Hepatic stellate cell (primary cell): ENCODE measurements at regions not wholly inside any gene's neighbourhood (a gene's known extent, or its start where the extent isn't known, plus 50 kb on each side); places are given as distances from the start of the nearest gene placed in this dataset.

ENCODE experiments used
- DNase-seq: peaks from one replicate; pipeline ENCODE4 v3.0.0; 2011; ENCODE audit warnings: low spot score

DNA sequence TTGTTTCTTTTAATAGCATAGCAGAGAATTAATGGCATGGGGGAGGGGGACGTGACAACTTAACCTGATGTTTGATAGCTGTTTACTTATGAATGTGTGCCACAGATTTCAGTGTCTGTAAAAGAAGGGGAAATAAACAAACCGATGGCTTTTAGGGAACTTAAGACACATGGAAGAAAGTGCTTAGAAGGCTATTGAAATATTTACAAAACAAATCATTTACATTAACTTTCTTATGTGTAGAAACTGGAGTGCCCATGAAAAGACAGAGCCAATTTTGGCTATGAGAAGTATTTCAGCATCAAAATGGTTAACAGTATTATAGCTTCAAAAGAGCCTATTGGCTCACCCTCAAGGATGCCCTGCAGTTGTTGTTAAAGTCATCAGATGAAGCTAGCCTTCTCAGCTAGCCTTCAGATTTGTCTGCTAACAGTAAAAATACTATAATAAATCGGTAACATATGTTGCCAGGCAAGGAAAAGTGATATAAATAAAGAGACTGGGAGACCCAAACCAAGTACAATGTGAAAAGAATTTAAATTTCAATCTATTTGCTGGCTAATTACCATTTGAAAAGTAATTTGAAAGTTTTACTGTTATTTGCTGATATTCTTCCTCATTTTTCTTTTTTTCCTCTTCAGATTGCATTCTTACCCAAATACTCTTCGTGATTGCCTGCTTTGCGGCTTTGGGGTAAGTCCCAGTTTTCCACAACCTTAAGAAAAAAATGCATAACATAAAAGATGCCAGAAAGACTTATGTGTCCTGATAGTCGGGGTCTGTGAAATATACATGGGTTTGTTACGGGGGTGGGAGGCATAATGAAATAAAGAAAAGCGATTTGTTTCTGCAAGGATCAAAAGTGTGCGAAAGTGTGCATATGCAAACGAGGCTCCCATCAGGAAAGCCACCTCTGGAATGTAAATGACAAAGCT lies 256.4 kb downstream of the MEIS1 start:
- no peak for DNase-seq

- no peak for DNase-seq
Measured at GRCh38 chr2:66692521-66693054, 257.7 kb downstream of the MEIS1 start.

GRCh38 chr2:66693076-66693965 lies 258.4 kb downstream of the MEIS1 start:
- no peak for DNase-seq

- no peak for DNase-seq
Measured at GRCh38 chr2:66694087-66694860, 259.3 kb downstream of the MEIS1 start.

DNA sequence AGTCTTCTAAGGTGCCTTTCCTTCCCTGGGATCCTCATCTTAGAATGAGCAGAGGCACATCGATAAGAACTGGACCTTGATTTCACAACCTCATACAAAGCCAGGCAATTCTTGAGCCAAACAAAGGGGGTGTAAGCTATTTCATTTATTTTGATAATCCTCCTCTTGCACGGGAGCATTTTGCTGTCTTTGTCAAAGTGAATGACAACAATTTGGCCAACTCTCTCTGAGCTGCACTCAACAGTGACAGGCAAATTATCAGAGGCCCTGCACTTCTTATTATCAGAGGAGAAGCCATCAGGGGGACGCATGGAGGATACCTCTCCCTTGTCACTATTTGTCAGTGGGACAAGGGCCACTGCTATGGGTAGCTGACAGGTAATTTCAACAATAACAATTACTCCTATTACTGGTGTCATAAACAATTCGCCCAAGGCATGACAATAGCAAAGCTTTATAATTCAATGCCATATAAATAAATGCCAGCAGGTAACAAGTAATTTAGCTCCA lies 260.4 kb downstream of the MEIS1 start:
- no peak for DNase-seq

- DNase-seq, result no peak
Measured at GRCh38 chr2:66696374-66696773, 261.4 kb downstream of the MEIS1 start.

DNA sequence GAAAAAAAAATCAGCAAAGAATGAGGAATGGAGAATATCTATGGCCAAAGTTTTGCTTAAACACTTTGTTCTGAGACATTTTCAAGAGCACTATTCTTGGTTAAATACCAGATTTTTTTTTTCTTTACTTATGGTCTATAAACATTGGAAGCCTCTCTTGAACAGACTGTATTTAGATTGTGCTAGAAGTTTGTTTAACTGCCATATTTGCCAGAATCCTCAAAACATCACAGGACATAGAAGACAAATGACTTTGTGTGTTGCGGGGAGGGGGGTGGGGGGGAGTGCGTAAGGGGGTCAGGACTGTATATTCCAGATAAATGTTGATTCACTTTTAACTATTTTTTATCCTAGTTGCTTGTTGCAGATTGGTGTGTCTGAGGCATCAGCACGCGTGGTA lies 262.0 kb downstream of the MEIS1 start:
- no peak for DNase-seq

- no peak for DNase-seq
Measured at GRCh38 chr2:66697366-66697765, 262.4 kb downstream of the MEIS1 start.

- DNase-seq, result no peak
Measured at GRCh38 chr2:66698091-66698490, 263.2 kb downstream of the MEIS1 start.

- no peak for DNase-seq
Measured at GRCh38 chr2:66698576-66699239, 263.8 kb downstream of the MEIS1 start.

DNA sequence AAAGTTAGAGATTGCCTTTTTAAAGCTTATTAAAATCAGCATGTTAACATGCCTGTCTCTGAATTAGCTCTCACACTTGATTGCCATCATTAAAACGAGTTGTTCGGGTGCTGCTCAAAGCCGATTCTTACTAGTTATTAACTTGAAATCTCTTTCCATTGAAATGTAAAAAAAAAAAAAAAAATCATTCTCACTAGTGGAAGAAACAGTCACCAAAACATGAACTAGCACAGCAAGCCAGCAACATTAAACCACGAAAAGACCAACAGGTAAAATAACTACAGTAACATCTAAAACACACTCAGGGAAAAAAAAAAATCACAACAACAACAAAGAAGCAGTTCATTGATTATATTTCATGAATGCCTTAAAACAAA lies 264.5 kb downstream of the MEIS1 start:
- DNase-seq, result no peak

- no peak for DNase-seq
Measured at GRCh38 chr2:66699793-66700676, 265.1 kb downstream of the MEIS1 start.

DNA sequence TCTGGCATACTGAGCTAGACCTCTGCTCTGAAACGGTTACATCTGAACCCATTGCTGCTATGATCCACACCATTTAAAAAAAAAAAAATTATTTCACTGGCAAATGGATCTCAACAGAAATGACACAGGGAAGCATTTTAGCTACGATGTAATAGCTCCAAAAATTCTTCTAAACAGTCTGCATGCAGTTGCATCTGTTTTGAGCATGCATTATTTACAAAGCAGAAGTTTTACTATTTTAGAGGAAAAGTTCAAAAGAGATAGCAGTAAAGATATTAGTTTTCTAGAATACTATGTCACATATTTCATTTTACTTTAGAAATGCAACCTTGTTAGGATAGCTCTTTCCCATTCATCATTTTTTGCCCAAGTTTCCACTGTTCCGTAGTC lies 265.7 kb downstream of the MEIS1 start:
- DNase-seq, result no peak

DNA sequence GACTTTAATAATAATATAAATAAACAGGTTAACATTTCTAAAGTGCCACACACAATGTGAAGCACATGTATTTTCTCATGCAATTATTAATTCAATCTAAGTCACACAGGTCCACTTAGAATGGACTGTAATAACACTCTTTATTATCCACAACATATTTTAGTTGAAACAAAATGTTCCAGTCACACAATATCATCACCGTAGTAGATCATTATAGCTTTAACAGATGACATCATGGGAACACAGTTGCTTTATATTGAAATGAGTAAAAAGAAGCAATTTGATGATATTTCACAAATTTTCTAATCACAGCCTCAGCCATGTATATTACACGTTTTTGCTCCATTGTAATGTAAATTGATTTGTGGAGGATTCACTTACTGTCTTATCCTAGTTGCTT lies 266.3 kb downstream of the MEIS1 start:
- DNase-seq, result no peak

DNA sequence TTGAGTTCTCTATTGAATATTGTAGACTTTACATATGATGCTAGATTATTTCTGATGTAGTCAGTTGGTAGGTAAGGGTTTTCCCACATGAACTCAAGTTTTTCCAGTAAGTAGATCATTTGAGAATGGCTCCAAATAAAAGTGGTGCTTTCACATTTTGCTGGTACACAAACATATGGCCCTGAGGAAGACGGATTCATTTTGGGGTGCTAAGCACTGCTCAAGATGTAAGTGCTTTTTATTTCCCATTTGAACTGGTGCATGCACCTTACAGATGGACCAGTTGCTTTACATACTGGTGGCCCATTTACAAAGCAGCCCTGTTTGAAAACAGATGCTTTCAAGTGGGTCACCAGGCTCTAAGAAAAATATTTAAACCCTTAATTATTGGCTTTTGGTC lies 266.7 kb downstream of the MEIS1 start:
- DNase-seq, result no peak

DNA sequence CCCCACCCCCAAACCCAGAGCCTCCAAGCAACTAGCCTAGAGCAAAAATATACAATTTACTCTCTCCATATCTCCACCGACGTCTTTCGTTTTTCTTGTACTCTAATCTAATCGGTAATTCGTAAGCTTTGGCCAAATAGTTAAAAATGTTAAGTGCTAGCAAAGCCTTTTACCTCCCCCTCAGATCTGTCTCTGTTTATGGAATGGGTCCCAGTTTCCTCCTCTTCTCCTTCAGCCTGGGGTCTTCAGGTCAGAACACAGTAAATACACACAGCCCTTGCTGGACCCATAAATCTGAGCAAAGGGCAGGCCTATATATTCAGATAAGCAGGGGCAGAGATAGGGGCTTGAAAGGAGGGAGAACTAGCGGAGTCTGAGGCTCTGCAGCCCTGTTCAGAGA lies 267.4 kb downstream of the MEIS1 start:
- no peak for DNase-seq

DNA sequence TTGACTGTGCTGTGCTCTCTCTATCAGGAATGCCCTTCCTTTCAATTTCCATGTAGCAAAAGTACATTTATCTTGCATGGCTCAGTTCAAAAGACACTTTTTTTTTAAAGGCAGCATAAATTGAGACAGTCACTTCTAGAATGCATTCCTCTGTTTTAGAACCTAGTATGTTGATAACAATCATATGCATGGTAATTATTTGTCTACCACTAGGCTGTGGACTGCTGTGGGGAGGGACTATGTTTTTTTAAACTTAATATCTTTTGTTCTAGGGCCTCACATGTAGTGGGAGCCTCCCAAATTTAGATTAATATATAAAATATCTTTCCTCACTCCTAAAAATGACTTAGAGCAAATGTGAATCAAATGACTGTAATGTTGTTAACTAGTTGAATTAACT lies 269.9 kb downstream of the MEIS1 start:
- DNase-seq, result no peak

GRCh38 chr2:66714610-66715009 lies 279.7 kb downstream of the MEIS1 start:
- peak; percentile 8 for DNase-seq

DNA sequence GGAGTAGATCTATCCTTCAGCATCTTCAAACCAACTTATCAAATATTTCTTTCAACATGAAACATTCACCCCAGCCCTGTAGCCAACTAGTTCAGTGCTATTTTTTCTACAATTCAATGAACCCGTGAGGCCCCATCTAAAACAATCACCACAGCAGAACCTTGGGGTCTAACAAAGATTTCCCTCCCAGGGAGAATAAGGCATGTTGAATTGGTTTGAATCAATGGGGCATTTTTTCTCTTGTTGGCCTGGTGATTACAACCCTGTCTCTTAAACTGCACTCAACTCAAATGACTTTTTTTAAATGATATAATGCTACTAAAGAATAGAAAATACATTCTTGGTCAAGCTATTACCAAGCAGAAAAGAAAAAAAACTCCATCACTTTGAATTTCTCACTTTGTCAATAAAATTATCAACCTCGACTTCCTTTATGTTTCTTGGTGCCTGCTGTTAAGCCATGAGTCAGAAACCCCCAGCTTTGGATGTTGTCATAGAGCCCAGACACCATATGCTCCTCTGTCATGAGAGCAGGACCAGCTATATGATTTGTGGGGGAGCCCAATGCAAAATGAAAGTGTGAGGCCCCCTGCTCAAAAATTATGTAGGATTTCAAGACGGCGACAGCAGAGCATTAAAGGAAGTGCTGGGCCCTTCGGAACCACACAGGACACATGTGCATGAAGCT lies 282.4 kb downstream of the MEIS1 start:
- no peak for DNase-seq

GRCh38 chr2:66717973-66718372 lies 283.0 kb downstream of the MEIS1 start:
- DNase-seq, result no peak
